Tongue (tissue), 1 donor: ENCODE measurements at regions not wholly inside any gene's neighbourhood (a gene's known extent, or its start where the extent isn't known, plus 50 kb on each side); places are given as distances from the start of the nearest gene placed in this dataset.

Source experiments
- DNase-seq: peaks from one replicate; pipeline ENCODE4 v3.0.0-alpha.2; 2015

DNA sequence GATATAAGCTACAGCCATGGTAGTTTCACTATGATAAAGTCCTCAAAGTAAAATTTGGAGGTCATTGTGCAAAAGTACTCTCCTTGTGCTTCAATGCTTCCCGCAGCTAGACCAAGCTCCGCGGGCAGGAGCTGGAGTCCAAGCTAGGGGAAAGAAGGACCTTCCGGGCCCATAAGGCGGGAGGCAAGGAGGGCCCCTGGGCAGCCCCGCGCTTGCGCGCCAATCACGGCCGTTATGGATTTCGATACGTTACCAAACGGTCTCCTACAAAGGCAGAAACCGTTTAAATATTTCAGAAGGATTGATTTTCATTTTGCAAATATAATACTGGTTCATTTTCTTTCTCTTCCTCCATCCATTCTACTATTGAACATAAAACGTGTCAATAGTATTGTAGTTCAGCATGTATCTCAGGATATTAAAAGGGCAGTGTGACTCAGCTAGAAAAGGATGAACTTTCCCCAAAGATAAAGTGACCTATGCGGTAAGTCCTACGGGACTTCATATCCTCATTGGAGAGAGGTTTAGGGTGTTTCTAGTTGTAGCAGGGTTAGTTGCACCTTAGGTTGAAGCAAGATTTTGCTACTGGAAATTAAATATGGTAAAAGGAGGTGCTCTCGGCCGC lies 128.0 kb downstream of the KIF20B start:
- DNase-seq = no peak

DNA sequence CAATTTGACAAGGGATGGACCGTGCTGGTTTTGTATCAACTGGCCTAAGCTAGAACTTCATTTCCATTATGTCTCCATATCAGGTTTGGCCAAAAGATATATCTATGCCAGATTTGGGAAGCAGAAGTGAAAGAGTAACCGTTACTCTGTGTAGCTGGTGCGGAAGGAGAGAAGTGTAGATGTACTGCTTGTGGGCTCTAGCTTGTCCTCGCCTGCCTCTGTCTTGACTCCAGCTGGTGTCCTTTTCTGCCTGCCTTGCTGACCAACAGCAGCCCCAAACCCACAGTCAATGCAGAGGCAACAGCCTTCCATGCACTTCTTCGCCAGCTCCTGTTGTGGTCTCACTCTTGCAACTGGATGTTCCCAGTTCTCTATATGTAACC lies 128.5 kb downstream of the KIF20B start:
- DNase-seq = no peak

DNA sequence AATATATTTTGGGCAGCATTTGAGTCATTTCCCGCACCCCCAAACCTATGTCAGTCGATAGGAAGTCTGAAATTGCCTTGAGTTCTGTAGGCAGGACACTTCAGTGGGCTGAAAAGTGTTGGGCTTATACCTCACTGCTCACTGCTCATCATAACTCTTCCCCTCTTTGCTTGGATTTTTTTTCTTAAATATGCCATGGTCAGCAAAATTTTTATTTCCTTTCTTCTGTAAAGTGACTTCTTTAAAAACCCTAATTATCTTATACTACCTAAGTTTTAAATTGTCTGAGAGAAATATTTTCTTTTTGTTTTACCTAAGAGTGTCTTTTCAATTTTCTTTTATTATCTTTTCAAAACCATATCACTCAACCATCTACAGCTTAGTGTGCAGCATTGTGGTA lies 129.2 kb downstream of the KIF20B start:
- no peak for DNase-seq

DNA sequence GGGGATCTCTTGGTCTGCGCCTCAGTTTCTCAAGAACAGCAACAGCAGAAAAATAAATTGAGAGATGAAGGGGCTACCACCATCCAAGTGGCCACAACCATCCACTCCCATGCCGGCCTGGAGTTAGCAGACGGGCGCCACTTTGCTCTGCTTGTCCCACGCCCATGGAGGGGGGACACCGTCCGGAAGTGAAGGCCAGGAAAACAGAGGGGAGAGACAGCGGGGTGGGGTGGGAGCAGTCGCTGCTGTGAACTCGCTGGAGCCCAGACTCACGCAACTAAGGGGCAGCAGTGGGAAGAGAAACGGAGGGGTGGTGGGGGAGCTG lies 135.4 kb downstream of the KIF20B start:
- no peak for DNase-seq

DNA sequence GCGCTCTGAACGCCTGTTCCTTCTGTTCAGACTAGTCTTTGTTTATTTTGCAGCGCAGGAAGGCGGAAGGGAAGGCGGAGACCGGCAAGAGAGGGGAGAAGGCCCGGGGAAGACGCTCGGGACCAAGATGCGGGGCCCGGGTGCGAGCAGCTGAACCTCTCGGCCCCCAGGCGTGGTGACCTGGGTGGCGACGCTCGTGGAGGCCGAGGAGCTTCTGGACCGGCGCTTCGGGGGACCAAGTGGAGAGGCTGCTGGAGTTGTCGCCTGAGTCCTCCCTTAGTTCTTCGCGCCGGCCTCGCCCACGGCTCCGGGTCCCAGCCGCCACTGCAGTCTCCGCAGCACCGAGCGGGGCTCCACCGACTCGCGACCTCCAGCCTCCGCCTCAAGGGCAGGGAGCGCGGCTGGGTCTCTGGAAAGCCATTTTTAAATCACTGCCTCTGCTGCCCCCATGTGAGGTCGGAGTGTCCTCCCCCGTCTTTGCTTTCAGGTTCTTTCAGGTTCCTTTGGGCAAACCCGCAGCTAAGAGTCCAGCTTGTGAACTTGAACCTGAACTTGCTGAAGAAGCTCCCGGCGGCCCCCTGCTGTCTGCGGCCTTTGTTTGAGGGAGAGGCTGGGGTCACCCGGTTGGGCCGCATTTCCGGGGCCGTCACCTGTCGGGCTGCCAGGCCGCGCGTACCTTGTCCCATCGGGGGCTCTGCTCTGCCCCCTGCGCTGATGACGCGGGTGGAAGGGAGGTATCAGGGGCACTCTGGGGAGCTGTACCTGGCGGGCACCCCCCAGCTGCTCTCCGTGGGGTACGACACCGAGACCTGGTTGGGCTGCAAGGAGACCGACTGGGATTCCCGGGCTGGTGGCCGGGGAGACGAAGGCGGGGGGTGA lies 136.0 kb downstream of the KIF20B start:
- peak; percentile 59 for DNase-seq

DNA sequence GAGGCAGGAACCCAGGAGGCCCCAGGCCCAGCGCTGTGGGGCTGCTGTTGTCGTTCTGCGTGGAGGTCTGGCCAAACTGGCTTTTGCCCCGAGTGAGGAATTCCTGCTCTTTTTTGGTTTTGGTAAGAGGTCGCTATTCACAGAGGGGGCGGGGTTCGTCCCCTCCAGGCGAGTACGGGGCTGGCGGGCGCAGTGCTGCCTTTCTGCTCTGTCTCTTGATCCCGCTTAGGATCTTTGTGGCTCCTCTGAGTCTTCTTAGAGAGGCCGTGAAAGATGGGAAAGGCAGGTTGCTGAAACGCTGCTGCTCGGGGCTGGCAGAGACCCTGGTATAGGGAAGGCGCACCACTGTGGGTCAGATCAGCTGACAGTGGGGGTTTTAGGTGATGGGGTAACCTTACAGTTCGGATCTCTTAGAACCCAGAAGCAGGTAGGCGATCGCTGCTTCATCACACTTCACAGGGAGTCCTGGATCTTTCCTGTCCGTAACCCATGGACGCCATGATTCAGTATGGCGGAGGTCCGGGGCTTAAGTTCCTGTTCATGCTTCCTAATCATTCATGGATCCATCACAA lies 136.7 kb downstream of the KIF20B start:
- no peak for DNase-seq

DNA sequence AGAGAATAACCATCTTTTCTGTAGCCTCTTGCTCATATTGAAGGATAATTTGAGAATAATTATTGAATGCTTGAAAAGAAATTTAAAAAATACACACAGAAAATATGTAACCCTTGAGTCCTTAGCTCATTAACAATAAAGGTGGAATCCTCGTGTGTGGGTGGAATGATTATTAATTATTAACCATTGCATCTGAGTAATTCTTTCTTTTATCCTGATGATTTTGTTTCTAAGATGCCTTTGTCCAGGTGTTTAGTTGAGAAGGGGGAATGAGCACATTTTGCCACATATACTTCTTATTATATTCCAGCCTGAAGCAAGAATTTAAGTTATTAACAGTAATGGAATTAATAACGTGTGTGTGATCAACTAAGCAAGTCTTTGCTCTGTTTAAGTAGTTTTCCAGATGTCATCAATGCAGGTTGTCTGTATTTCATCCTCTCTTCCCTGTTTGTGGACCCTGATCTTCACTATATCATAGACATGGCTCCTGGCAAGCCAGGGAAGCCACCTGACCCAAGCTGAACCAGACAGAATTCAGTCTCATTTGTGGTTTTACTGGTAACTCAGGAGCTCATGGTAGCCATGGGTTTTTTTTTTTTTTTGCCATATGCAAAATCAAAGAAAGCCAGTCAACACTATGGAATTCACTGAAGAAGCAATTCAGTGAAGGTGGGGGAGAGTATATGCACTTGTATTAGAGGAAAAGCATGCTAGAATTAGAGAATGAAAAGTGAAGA lies 144.3 kb downstream of the KIF20B start:
- no peak for DNase-seq

DNA sequence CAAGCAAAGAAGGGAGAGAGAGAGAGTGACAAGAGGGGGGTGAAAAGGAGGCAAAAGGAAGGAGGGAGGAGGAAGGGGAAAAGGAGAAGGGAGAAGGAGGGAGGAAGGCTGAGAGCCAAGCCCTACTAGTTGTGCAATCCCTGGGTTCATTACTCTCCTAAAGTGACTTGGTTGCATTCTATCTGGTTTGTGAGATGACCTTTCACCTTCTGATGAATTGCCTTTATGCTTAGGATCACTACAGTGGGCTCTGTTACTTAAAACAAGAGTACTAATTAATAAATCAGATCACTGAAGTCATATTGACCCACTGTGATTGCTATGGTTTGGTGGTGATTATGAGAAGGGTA lies 144.9 kb downstream of the KIF20B start:
- DNase-seq = no peak

DNA sequence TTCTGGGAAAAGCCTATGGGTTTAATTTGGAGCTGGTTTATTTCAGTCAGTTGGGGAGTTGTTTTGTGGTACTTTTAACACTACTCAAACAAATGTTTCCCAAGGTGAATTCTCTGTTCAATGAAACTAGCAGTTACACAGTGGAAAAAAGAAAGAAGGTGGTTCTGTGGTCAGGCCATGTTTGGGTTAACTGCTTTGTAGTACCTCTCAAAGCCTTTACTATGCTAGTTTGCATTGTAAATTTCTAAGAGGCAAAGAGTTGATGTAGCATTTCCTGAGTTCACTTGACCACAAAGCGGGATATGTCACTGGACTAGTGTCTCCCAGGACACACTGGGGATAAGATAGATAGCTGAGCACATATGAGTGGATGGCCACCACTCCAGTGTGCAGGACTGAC lies 145.4 kb downstream of the KIF20B start:
- no peak for DNase-seq

DNA sequence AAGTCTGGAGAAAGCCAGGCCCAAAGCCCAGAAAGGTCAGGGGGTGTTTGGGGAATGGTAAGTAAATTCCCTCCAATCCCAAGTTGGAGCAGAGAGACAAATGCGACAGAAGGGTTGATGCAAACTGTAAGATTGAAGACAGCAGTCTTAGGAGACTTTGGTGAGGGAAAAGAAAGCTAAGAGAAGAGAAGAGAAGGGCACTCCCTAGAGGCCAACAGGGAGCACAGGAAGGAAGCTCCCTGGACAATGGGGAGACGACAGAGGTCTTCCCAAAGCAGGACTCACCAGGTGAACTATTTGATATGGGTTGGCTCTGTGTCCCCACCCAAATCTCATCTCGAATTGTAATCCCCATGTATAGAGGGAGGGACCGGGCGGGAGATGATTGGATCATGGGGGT lies 151.5 kb downstream of the KIF20B start:
- no peak for DNase-seq

DNA sequence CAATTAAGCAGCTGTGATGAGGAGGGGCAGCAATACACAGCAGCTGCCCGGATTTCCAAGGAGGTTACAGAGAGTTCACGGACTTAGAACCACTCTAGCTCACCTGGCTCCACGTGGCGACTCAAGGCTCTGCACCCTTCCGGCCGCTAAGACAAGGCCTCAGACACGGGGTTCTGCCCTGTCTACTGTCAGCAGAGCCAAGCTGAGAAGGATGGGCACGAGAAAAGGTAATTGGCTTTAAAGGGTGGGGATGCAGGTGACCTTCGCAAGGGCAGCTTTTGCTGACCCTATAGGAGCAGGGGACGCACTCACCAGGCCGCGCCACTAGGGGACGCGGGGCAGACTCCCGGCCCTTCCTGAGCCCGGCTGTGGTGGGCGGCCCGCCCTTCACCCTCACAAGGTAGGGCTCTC lies 152.4 kb downstream of the KIF20B start:
- DNase-seq = peak; percentile 67

DNA sequence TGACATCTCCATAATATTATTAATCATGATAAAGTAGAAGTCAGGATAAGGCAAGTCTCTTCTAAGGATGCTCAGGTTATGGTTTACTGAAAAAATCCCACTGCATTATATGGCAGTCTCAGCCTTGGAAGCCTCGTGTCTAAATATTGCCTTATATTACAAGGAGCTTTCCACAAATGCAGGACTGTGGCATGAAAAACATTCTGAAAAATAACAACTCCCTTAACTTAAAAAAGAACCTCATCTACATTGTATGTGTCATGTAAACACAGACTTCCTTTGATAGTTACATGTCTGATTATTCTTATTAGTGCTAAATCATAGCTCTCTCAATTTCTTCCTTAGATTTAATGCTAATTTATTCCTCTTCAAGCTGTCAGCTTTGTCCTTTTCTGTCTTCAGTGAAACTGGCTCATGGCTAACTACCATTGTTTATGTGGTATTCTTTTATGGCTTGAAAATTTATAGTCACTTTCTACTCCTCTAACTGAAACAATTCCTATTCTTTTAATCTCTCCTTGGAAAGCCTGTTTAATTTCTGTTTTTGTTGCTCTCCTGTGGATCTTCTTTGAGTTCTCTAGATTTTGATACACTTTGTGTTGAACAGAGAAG lies 156.1 kb downstream of the KIF20B start:
- DNase-seq = no peak

DNA sequence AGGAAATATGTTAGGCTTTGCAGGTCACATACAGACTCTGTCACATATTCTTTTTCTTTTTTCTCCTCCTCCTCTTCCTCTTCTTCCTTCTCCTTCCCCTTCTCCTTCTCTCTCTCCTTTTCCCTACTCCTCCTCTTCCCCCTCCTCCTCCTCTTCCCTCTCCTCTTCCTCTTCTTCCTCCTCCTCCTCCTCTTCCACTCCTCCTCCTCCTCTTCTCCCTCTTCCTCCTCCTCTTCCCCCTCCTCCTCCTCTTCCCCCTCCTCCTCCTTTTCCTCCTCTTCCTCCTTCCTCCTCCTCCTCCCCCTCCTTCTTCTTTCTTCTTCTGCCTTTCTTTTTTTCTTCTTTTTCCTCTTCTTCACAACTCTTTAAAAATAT lies 159.8 kb downstream of the KIF20B start:
- no peak for DNase-seq

DNA sequence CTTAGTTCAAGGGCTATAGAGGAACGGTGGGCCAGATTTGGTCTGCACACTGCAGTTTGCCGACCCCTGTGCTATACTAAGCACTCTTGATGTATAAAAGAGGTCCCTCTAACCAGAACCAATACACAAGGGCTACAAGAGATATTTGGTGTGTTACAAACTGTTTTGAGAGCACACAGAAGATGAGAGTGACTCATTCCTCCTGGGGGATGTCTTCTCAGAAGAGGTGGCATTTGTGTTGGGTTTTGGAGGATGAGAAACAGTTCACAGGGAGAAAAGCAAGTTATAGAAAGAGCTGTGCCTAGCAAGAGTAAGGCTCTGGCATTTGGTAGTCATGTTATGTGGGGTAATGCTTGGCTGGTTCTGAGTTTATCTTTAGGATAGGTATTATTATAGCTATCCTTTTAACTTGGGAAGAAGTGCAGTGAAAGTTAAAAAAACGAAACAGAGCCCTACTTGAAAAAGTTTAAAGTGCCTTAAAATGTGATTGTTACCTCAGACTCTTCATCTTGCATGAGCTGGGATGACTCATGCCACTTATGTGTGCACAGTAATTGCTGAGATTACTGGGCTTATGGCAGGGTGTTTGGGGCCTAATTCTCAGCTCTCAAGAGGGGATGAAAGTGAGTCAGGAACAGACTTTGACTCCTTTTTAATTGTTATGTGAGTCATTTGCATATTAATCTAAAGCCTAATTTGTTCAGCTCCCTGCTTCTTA lies 160.4 kb downstream of the KIF20B start:
- DNase-seq = no peak

DNA sequence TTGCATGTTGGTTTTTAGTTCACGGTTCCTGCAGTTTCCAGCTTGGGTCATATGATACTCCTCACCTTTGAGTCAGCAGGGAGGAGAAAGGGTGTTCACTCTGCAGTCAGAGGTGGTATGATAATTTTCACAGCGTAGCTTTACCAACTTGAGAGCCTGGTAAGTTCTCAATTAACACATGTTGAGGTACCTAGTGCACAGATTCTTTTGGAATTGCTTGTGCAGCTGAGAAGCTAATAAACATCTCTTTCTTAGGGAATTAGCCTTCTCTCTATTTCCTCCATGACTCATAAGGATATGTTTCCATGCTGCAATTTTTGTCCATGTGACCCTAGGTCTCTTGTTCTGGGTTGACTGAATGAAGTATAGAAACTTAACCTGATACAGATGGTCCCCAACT lies 166.6 kb downstream of the KIF20B start:
- DNase-seq = no peak

DNA sequence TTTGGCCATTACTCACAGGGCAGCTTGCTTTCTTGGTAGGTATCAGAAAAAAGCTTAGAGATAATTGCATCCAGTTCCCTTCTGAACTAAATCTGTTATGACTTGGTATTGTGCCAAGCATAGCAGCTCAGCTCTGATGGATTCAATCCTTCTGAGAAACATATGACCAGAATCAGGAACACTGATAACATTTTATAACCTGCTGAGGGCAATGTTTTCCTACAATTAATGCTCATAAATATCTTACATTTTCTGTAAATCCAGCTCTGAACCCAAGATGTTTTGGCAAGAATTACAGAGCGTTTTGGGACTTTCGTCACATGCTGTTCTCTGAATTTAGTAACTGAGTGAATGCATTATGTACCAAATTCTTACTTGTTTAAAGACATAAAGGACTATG lies 167.8 kb downstream of the KIF20B start:
- peak; percentile 36 for DNase-seq

DNA sequence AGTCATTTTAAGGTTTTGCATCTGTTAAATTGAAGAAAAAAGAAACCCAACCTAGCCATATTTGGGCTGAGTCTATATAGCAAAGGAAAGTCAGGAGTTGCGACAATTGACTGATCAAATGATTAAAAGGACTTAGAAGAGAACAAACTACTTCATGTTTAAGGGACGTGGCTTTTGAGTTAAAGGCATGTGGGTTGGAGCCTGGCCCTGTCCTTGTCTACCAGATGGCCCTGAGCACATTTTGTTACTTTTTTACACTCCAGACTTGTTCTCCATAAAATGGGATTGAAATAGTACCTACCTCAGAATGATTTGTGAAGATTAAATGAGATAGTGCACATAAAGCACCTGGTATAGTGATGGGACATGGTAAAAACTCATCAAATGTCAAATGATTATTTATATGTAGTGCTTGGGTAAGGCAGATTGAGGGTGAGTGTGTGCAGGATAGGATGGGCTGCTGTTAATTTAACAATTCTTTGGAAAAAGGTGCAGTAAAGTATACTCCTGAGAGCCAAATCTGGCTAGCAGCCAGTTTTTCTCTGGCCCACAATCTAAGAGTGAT lies 168.3 kb downstream of the KIF20B start:
- no peak for DNase-seq

DNA sequence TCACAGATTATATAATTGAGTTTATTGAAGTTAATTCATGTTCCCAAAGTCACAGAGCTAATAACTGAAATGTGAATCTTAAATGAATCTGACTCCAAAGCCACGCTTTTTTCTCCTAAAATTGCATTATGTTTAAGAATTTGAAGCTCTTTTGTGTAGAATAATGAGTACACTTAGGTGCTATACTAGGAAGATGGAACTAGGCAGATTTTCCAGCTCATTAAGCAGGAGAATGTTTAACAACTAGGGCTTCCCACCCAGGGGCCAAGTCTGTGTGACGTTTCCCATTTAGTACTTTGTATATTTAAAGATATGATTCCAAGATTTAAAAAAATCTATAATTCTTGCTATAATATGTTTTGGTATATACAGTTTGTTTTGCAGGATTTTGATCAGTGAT lies 169.5 kb downstream of the KIF20B start:
- no peak for DNase-seq

DNA sequence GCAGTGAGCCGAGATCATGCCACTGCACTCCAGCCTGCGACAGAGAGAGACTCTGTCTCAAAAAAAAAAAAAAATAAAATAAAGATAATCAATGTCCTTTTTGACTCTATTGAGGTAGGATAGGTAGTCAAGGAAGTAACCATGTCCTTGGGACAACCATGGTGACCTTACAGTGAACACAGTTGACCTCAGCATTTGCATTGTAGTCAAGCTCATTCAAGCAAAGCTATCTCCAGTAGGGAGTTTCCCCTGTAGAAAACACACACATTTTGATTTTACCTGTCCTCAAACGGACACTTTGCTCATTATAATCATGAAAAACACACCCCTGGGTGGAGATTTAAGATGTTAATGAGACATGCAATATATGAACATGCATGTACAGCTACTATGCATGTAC lies 171.7 kb downstream of the KIF20B start:
- DNase-seq = no peak

DNA sequence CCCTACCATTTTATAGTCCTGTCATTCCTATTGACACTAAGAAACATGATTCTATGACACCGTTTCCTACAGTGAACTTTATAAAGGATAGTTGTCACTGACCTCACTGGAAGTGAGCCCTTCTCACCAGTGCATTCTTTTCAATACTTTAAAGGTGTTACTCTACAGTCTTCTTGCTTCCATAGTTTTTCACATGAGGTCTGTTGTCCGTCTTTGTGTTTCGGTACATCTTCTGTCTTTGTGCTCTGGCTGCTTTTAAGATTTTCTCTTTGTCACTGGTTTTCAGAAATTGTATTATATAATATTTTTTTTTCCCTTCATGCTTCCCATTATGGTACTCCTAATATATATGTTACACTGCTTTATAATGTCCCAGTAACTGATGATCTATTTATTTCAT lies 174.2 kb downstream of the KIF20B start:
- no peak for DNase-seq

DNA sequence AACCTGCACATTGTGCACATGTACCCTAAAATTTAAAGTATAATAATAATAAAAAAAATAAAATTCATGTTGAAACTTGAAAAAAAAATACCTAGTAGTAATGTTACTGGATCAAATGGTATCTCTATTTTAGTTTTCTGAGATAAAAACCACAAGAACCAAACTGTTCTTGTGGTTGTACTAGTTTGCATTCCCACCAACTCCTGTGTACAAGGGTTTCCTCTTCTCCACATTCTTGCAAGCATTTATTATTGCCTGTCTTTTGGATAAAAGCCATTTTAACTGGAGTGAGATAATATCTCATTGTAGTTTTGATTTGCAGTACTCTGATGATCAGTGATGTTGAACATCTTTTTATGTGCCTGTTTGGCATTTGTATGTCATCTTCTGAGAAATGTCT lies 177.7 kb downstream of the KIF20B start:
- no peak for DNase-seq

DNA sequence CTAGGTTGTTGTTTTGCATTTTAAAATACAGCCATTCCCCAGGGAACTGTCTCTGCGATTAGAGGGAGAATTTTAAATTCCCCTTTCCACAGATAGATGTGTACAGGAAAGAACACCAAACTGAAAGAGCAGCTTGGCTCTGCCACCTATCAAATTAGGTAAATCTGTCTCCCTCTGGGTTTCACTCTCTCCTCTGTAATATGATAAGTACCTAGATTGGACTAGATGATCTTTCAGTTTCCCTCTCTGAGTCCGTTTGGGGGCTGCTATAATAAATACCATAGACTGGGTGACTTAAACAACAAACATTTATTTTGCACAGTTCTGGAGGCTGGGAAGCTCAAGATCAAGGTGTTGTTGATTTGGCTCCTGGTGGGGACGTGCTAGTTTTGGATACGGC lies 186.0 kb downstream of the KIF20B start:
- no peak for DNase-seq
